Gastrocnemius medialis (tissue), 4 donors: ENCODE measurements at regions not wholly inside any gene's neighbourhood (a gene's known extent, or its start where the extent isn't known, plus 50 kb on each side); places are given as distances from the start of the nearest gene placed in this dataset.

ENCODE experiments used
- POLR2A ChIP-seq, 2 donors: fragments of 450-650 bp; IDR thresholded peaks; one replicate each; pipeline ENCODE4 v1.6.1; 2017; ENCODE audit warnings: antibody characterized with exemption in 2 of 2, mild to moderate bottlenecking in 2 of 2, moderate library complexity in 2 of 2
- TF ChIP-seq, protein P1 (sequence below), 5 experiments: fragments of 450-650 bp in 3 of 5; fragments of 200-600 bp in 2 of 5; sonication (generic) in 2 of 5; IDR thresholded peaks in 4 of 5; conservative IDR thresholded peaks in 1 of 5; 1 replicate in 4 of 5; 2 replicates in 1 of 5; pipeline ENCODE4 v1.5.1; 2016 to 2019; ENCODE audit warnings: antibody characterized with exemption in 5 of 5, mild to moderate bottlenecking in 3 of 5, moderate library complexity in 3 of 5

DNA sequence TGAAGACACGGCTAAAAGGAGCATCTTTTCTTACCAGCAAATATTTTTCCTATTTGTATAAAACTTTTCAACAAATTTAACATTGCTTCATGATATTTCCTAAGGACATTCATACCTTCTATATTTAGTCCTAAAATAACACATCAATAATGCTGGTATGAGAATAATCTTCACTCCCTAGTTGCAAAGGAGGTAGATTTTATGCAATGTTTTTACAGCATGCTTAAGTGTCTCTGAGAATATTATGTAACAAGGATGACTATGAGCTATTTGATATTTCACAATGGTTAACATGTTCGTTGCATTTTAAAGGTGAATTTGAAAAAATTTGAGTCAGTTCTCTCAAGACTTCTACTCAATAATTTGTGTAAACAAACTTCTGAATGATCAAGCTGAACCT lies 506.7 kb downstream of the NUP35 start:
- no peak for TF ChIP-seq POLR2A (IDR thresholded peaks at IDR 0.05)
- TF ChIP-seq, protein P1, sequence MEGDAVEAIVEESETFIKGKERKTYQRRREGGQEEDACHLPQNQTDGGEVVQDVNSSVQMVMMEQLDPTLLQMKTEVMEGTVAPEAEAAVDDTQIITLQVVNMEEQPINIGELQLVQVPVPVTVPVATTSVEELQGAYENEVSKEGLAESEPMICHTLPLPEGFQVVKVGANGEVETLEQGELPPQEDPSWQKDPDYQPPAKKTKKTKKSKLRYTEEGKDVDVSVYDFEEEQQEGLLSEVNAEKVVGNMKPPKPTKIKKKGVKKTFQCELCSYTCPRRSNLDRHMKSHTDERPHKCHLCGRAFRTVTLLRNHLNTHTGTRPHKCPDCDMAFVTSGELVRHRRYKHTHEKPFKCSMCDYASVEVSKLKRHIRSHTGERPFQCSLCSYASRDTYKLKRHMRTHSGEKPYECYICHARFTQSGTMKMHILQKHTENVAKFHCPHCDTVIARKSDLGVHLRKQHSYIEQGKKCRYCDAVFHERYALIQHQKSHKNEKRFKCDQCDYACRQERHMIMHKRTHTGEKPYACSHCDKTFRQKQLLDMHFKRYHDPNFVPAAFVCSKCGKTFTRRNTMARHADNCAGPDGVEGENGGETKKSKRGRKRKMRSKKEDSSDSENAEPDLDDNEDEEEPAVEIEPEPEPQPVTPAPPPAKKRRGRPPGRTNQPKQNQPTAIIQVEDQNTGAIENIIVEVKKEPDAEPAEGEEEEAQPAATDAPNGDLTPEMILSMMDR (IDR thresholded peaks at IDR 0.05 in 4 of 5, conservative IDR thresholded peaks at IDR 0.05 in 1 of 5) = no peak
